T-helper 2 cell treated with Interferon-gamma antibody and Interleukin-4, amounts not matched to agents 100 ng/mL and 5 ng/mL, for 36 hours (primary cell): ENCODE measurements at regions not wholly inside any gene's neighbourhood (a gene's known extent, or its start where the extent isn't known, plus 50 kb on each side); places are given as distances from the start of the nearest gene placed in this dataset.

Experiments used
- intact Hi-C: fragments of 100-400 bp; cut with micrococcal nuclease; formaldehyde crosslinking; loops from one replicate; pipeline ENCODE4 v1.15.1; 2023

DNA sequence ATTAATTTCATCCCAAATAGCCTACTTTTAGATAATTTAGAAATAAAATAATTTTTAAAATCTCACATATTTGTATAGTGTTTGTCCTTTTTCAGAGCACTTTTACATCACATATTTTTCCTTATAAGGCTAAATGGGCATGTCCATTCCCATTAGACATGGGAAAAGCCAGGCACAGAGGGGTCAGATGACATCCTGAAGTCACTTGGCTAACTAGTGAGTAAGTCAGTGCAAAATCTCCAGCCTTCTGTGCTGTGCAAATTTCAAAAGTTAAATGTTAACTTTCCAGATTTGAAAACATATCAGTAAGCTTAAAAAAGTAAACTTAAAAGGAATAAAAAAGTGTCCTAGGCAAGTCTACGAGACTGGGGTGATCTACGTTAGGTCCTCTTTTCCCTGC lies 117.4 kb downstream of the EMP1 start:
- intact Hi-C loops: no loop called here

DNA sequence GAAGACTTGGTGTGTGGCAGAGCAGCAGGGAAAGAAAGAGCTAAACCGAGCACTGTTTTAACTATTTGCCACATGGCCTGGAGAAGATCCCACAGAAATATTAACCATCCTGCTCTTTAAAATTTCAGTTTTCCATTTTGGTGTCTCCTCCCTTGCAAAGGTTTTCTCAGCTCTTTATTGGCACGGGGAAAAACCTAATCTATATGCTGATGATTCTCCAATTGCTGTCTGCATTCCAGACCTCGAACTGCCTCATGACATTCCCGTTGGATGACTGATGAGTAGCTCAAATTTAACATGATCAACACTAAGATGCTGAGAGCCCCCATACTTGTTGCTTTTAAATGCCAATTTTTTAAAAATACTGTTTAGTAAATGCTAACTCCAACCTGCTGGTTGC lies 115.0 kb downstream of the EMP1 start:
- intact Hi-C loops: no loop called here

GRCh38 chr12:13307143-13307816 lies 110.8 kb downstream of the EMP1 start:
- intact Hi-C loops: no loop called here

GRCh38 chr12:13304924-13305323 lies 108.4 kb downstream of the EMP1 start:
- intact Hi-C loops: no loop called here

GRCh38 chr12:13299457-13299856 lies 102.9 kb downstream of the EMP1 start:
- intact Hi-C loops: no loop called here

GRCh38 chr12:13293096-13293495 lies 96.6 kb downstream of the EMP1 start:
- intact Hi-C loops: no loop called here

DNA sequence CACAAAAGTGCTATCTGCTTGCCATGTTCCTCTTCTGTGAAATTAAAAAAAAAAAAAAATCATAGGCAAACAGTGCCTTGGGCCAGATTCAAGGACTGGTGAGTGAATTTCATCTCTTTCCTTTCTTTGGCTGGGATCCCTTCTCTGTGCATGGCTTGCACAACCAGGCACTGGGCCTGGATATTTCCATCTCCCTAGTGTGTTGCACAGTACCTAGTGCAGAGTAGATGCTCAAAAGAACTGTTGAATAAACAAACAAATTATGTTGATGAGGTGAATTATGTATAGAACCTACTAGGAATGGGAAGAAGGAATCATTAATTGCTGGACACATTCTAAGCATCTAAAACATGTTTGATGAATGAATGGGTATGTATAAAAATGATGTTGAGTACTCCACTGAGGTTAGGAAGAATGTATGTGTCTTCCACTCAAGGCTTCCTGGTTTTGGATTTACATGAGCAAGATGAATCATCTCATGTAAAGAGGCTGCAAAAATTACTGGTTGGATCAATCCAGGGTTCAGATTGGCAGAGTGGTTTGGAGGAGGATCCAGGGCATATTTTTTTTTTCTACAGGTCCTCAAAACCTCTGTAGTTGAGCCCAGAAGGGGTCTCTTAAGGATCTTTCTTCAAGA lies 93.2 kb downstream of the EMP1 start:
- intact Hi-C loops: no loop called here

DNA sequence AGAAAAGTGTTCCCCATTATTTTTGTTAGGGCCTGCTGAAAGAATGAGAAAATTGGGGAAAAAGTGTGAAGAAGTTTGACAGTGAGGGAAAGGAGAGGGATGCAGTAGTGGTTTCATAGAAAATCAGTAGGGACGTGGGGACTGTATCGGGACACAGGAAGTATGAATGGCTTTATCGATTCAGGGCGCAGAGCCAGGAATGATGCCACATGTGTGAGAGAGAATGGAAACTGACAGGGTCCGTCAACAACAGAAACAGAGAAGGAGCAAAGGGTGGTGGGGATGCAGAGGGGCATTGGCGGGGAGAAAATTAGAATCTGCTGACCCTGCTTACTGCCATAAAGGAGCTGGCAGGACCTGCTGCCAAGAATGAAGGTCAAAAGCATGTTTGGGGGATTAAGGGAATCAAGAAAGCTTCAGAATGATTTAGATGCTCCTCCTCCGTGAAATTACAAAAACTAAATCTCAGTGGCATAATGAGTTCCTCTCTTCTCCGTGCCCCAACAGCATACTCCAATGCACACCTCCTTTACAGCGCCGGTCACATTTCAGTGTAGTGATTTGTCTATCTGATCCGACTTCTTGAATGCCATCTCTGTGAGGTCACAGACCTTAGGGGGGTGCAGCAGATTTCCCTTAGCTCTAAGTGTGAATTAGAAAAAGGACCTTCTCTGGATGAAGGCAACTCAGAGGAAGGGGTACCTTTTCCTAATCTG lies 92.6 kb downstream of the EMP1 start:
- intact Hi-C loops: no loop called here

GRCh38 chr12:13288501-13288900 lies 92.0 kb downstream of the EMP1 start:
- intact Hi-C loops: no loop called here

DNA sequence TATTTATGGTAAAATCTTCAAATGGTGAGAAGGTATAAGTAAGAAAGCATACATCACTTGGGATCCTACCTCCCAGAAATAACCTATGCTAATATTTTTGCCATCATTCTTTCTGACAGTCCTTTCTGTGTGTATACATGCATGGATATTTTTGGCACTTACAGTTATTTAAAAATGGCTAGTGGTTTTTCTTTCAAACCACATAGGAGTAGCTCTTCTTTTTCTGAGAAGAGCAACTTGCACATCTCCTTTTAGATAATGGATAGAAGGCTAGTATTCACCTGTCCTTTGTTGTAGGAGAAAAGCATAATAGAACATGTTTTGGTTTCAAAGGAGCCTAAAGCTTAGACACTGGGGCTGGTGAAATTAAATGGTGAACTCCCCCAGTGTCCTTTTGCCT lies 87.3 kb downstream of the EMP1 start:
- intact Hi-C loops: no loop called here

DNA sequence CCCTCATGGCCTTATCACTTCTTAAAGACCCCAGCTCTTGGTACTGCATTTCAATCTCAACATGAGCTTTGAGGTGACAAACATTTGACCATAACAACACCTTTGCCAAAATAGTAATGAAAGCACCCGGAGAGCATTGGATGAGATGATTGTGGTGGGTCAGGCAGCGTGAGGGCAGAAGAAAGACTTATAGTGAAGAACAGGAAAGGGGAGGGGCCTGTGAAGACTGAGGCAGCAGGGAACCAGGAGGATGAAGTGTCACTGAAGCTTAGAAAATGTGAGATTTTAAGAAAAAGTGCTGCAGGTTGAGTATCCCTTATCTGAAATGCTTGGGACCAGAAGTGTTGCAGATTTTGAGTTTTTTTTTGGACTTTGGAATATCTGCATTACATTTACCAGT lies 86.3 kb downstream of the EMP1 start:
- intact Hi-C loops: no loop called here

DNA sequence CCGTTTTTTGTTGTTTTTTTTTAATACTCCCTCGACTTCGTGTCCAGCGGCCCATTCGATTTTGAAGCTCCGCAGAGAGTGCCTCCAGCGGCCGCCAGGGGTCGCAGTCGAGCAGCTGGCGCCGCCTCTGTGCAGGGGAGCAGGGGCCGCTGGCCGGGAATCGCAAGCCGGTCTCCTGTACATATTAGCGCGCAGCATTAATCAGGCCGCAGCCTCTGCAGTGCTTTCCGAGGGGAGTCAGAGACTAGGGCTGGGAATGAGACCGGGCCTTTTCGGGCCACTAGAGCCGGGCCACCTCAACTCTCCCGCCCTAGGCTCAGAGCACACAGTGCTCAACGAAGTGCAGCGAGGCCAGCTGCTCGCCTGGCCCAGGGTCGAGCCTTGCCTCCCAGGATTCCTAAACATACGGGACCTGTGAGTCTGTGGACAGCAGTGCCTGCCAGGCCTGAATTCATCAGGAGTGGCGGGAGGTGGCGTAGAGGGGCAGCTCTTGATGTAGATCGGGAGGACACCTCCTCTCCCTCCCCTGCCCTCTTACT lies 81.8 kb downstream of the EMP1 start:
- intact Hi-C loops: loop anchor here (2.0 kb wide), 2 partner anchors 256 to 888 kb away; no protein-coding TSS in a partner anchor

GRCh38 chr12:13277293-13277692 lies 80.8 kb downstream of the EMP1 start:
- intact Hi-C loops: no loop called here

GRCh38 chr12:13275241-13276085 lies 78.9 kb downstream of the EMP1 start:
- intact Hi-C loops: no loop called here

GRCh38 chr12:13273850-13274249 lies 77.3 kb downstream of the EMP1 start:
- intact Hi-C loops: no loop called here

GRCh38 chr12:13273097-13273496 lies 76.6 kb downstream of the EMP1 start:
- intact Hi-C loops: no loop called here

GRCh38 chr12:13270817-13271216 lies 74.3 kb downstream of the EMP1 start:
- intact Hi-C loops: no loop called here
